ENCODE measurements at regions not wholly inside any gene's neighbourhood (a gene's known extent, or its start where the extent isn't known, plus 50 kb on each side); places are given as distances from the start of the nearest gene placed in this dataset.

- TF ChIP-seq CTCF (IDR thresholded peaks at IDR 0.05; ENCODE audit: low read depth, low read length), result no peak
- no peak overlapping the region for H3K27ac ChIP-seq (ENCODE audit: low read depth, low read length)
- POLR2A ChIA-PET, result no interaction called here
These were observed 274.5 kb upstream of the RARB start for GRCh38 chr3:25153561-25153960.

GRCh38 chr3:25155652-25156471 lies 272.2 kb upstream of the RARB start:
- ChIA-PET CTCF (no interaction called here), POLR2A (no interaction called here)
- Histone ChIP-seq H3K27me3 (ENCODE audit: control insufficient read depth, insufficient read depth, low read length) (no peaks in the 10 kb centered on the region), H3K27ac (ENCODE audit: low read depth, low read length) (no peak overlapping the region), H3K4me3 (ENCODE audit: low read depth, low read length) (no peak overlapping the region), H3K9me3 (ENCODE audit: control insufficient read depth, insufficient read depth, low read length) (no peaks in the 10 kb centered on the region)
- DNase-seq (ENCODE audit: low read depth, low spot score), result no peak
- TF ChIP-seq CTCF (IDR thresholded peaks at IDR 0.05; ENCODE audit: low read depth, low read length), result no peak

More at GRCh38 chr3:25153561-25153960, 274.5 kb upstream of the RARB start:
- DNase-seq (ENCODE audit: low read depth, low spot score), result no peak
- Histone ChIP-seq H3K9me3 (ENCODE audit: control insufficient read depth, insufficient read depth, low read length) (no peaks in the 10 kb centered on the region), H3K27me3 (ENCODE audit: control insufficient read depth, insufficient read depth, low read length) (no peaks in the 10 kb centered on the region), H3K4me3 (ENCODE audit: low read depth, low read length) (no peak overlapping the region)
- CTCF ChIA-PET, result no interaction called here

- Histone ChIP-seq H3K9me3 (ENCODE audit: control insufficient read depth, insufficient read depth, low read length) (no peaks in the 10 kb centered on the region), H3K27me3 (ENCODE audit: control insufficient read depth, insufficient read depth, low read length) (no peaks in the 10 kb centered on the region), H3K27ac (ENCODE audit: low read depth, low read length) (no peak overlapping the region), H3K4me3 (ENCODE audit: low read depth, low read length) (no peak overlapping the region)
- ChIA-PET POLR2A (no interaction called here), CTCF (no interaction called here)
- no peak for DNase-seq (ENCODE audit: low read depth, low spot score)
- no peak for TF ChIP-seq CTCF (IDR thresholded peaks at IDR 0.05; ENCODE audit: low read depth, low read length)
These were observed 271.4 kb upstream of the RARB start for GRCh38 chr3:25156626-25157025.

- ChIA-PET POLR2A (no interaction called here), CTCF (no interaction called here)
- H3K27me3 ChIP-seq (ENCODE audit: control insufficient read depth, insufficient read depth, low read length), result no peaks in the 10 kb centered on the region
- H3K9me3 ChIP-seq (ENCODE audit: control insufficient read depth, insufficient read depth, low read length), result no peaks in the 10 kb centered on the region; the same call in 1 of the 2 replicates
- no peak overlapping the region for H3K27ac ChIP-seq (ENCODE audit: low read depth, low read length)
- H3K4me3 ChIP-seq (ENCODE audit: low read depth, low read length), result no peak overlapping the region
- TF ChIP-seq CTCF (IDR thresholded peaks at IDR 0.05; ENCODE audit: low read depth, low read length), result no peak
- no peak for DNase-seq (ENCODE audit: low read depth, low spot score)
These were observed 262.8 kb upstream of the RARB start for GRCh38 chr3:25165306-25165705.

DNA sequence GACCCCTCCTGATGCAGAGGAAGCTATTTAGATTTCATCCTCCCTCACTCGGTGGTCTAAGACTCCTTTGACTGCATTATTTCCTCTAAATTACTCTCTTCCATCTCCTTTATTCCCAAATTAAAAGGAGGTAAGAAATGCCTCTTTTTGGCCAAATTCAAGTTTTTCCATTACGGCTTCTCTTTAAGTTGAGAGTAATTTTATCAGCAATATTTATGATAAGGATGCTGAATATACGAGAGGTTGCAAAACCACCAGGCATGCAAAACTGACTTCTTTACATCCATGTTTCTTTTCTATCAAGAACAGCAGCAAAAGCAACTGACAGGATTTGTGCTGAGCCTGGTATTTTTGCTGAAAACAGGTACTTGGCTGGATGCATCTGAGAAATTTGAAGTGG lies 262.0 kb upstream of the RARB start:
- Histone ChIP-seq H3K4me3 (ENCODE audit: low read depth, low read length) (no peak overlapping the region), H3K27me3 (ENCODE audit: control insufficient read depth, insufficient read depth, low read length) (no peaks in the 10 kb centered on the region), H3K27ac (ENCODE audit: low read depth, low read length) (no peak overlapping the region), H3K9me3 (ENCODE audit: control insufficient read depth, insufficient read depth, low read length) (no peaks in the 10 kb centered on the region; the same call in 1 of the 2 replicates)
- no peak for TF ChIP-seq CTCF (IDR thresholded peaks at IDR 0.05; ENCODE audit: low read depth, low read length)
- ChIA-PET POLR2A (no interaction called here), CTCF (no interaction called here)
- no peak for DNase-seq (ENCODE audit: low read depth, low spot score)
